GM23338 (cell line): ENCODE measurements at regions not wholly inside any gene's neighbourhood (a gene's known extent, or its start where the extent isn't known, plus 50 kb on each side); places are given as distances from the start of the nearest gene placed in this dataset.

ENCODE experiments used
- ATAC-seq: fragments of 200-7000 bp; cut with Tn5 transposase; 3 replicates; pipeline ENCODE4 v1.9.1; 2020
- DNase-seq: peaks from one replicate; pipeline ENCODE4 v3.0.0-alpha.2; 2015; ENCODE audit warnings: low spot score
- H2AFZ ChIP-seq: fragments of 200-600 bp; sonication (generic); 2 replicates; pipeline ENCODE4 v1.8.0; 2016; ENCODE audit warnings: antibody characterized with exemption, mild to moderate bottlenecking, moderate library complexity
- H3F3A ChIP-seq: fragments of 200-600 bp; sonication (generic); replicated peaks from 2 replicates; pipeline ENCODE4 v1.8.0; 2017; ENCODE audit warnings: antibody characterized with exemption, mixed run types, low read depth
- H3K27ac ChIP-seq: fragments of 200-600 bp; sonication (generic); 2 replicates; pipeline ENCODE4 v1.6.1; 2016; ENCODE audit warnings: low read depth
- H3K27me3 ChIP-seq: fragments of 200-600 bp; sonication (generic); 2 replicates; pipeline ENCODE4 v1.8.0; 2016; ENCODE audit warnings: mild to moderate bottlenecking, mixed run types, moderate library complexity; ENCODE audit not compliant: insufficient read depth
- H3K36me3 ChIP-seq: fragments of 200-600 bp; sonication (generic); 2 replicates; pipeline ENCODE4 v1.8.0; 2016; ENCODE audit warnings: mild to moderate bottlenecking; ENCODE audit not compliant: insufficient read depth
- H3K4me1 ChIP-seq: fragments of 200-600 bp; sonication (generic); 2 replicates; pipeline ENCODE4 v1.8.0; 2016; ENCODE audit warnings: mild to moderate bottlenecking, moderate library complexity; ENCODE audit not compliant: insufficient read depth
- H3K4me2 ChIP-seq: fragments of 200-600 bp; sonication (generic); 2 replicates; pipeline ENCODE4 v1.7.1; 2017; ENCODE audit warnings: mixed run types
- H3K4me3 ChIP-seq: fragments of 200-600 bp; sonication (generic); 2 replicates; pipeline ENCODE4 v1.6.1; 2016; ENCODE audit warnings: mixed run types
- H3K79me2 ChIP-seq: fragments of 200-600 bp; sonication (generic); replicated peaks from 2 replicates; pipeline ENCODE4 v1.8.0; 2017; ENCODE audit warnings: mild to moderate bottlenecking; ENCODE audit not compliant: insufficient read depth
- H3K9me2 ChIP-seq: fragments of 200-600 bp; sonication (generic); 2 replicates; pipeline ENCODE4 v1.8.0; 2017; ENCODE audit not compliant: insufficient read depth
- H4K20me1 ChIP-seq: fragments of 200-600 bp; sonication (generic); replicated peaks from 2 replicates; pipeline ENCODE4 v1.8.0; 2017; ENCODE audit warnings: mild to moderate bottlenecking; ENCODE audit not compliant: insufficient read depth
- H3K27ac Mint-ChIP-seq: 2 replicates; pipeline ENCODE4 v1.8.0; 2020; ENCODE audit warnings: inconsistent platforms, mild to moderate bottlenecking, moderate library complexity, mixed read lengths
- H3K27me3 Mint-ChIP-seq: 3 replicates; pipeline ENCODE4 v1.8.0; 2022; ENCODE audit warnings: low read depth, mild to moderate bottlenecking, moderate library complexity, mixed read lengths, inconsistent platforms; ENCODE audit not compliant: insufficient read depth, poor library complexity
- H3K36me3 Mint-ChIP-seq: 3 replicates; pipeline ENCODE4 v1.8.0; 2021; ENCODE audit warnings: low read depth, mild to moderate bottlenecking, inconsistent platforms, moderate library complexity, mixed read lengths
- H3K4me1 Mint-ChIP-seq: 3 replicates; pipeline ENCODE4 v1.8.0; 2020; ENCODE audit warnings: mild to moderate bottlenecking, inconsistent platforms, mixed read lengths
- H3K4me3 Mint-ChIP-seq: 3 replicates; pipeline ENCODE4 v1.8.0; 2021; ENCODE audit warnings: moderate library complexity, mild to moderate bottlenecking, inconsistent platforms, mixed read lengths
- H3K9me3 Mint-ChIP-seq: 3 replicates; pipeline ENCODE4 v1.8.0; 2020; ENCODE audit warnings: moderate library complexity, mild to moderate bottlenecking, inconsistent platforms, mixed read lengths
- CREB1 ChIP-seq: fragments of 250-450 bp; sonication (Bioruptor Pico); IDR thresholded peaks from 2 replicates; pipeline ENCODE4 v1.5.0; 2020; ENCODE audit warnings: low read depth, mild to moderate bottlenecking, moderate library complexity
- ETS1 ChIP-seq: IDR thresholded peaks from 2 replicates; pipeline ENCODE4 v1.6.1; 2016; ENCODE audit warnings: antibody characterized with exemption
- EZH2phosphoT487 ChIP-seq: fragments of 200-600 bp; sonication (generic); IDR thresholded peaks from one replicate; pipeline ENCODE4 v1.8.1; 2018; ENCODE audit warnings: antibody characterized with exemption; ENCODE audit not compliant: unreplicated experiment
- NANOG ChIP-seq: IDR thresholded peaks from 2 replicates; pipeline ENCODE4 v1.6.1; 2016; ENCODE audit warnings: antibody characterized with exemption, borderline replicate concordance
- STAT1 ChIP-seq: IDR thresholded peaks from one replicate; pipeline ENCODE4 v1.6.1; 2016; ENCODE audit warnings: antibody characterized with exemption; ENCODE audit not compliant: unreplicated experiment
- ZNF114 ChIP-seq: fragments of 250-450 bp; sonication (Bioruptor Pico); IDR thresholded peaks from 2 replicates; pipeline ENCODE4 v1.5.0; 2020; ENCODE audit warnings: mild to moderate bottlenecking, moderate library complexity
- TF ChIP-seq, protein P1 (sequence below), 2 experiments: fragments of 200-600 bp in 1 of 2; sonication (generic) in 1 of 2; conservative IDR thresholded peaks; 2 replicates each; pipeline versions ENCODE4 v1.5.1 to v1.6.1; 2016 to 2017; ENCODE audit warnings: antibody characterized with exemption in 2 of 2, low read depth in 2 of 2, mild to moderate bottlenecking in 2 of 2, moderate library complexity in 1 of 2
- TF ChIP-seq, protein P2 (sequence below): fragments of 250-450 bp; sonication (Bioruptor Pico); IDR thresholded peaks from 2 replicates; pipeline ENCODE4 v1.5.0; 2020; ENCODE audit warnings: mild to moderate bottlenecking, moderate library complexity

- H3K4me1 ChIP-seq, result no peaks in the 10 kb centered on the region
- no peaks in the 10 kb centered on the region for H3F3A ChIP-seq
- no peak overlapping the region for H3K4me3 ChIP-seq
- no peak overlapping the region for H3K4me2 ChIP-seq
- ATAC-seq (peak; percentile 56), DNase-seq (no peak)
- H3K27me3 ChIP-seq, result no peaks in the 10 kb centered on the region
- H3K27ac ChIP-seq, result peak overlapping the region; percentile 24; the same call in 1 of the 2 replicates
- no peaks in the 10 kb centered on the region for H3K9me2 ChIP-seq
- no peaks in the 10 kb centered on the region for H4K20me1 ChIP-seq
- 0 out of 2 replicates have a peak overlapping the region, but pooled peaks have one; percentile 53 for H2AFZ ChIP-seq
- H3K4me3 Mint-ChIP-seq, result no peak overlapping the region
- TF ChIP-seq ZNF114 (CRISPR knock-in tag) (no peak), STAT1 (no peak), ETS1 (no peak), CREB1 (CRISPR knock-in tag) (no peak), EZH2phosphoT487 (no peak), NANOG (no peak)
- TF ChIP-seq, protein P1, sequence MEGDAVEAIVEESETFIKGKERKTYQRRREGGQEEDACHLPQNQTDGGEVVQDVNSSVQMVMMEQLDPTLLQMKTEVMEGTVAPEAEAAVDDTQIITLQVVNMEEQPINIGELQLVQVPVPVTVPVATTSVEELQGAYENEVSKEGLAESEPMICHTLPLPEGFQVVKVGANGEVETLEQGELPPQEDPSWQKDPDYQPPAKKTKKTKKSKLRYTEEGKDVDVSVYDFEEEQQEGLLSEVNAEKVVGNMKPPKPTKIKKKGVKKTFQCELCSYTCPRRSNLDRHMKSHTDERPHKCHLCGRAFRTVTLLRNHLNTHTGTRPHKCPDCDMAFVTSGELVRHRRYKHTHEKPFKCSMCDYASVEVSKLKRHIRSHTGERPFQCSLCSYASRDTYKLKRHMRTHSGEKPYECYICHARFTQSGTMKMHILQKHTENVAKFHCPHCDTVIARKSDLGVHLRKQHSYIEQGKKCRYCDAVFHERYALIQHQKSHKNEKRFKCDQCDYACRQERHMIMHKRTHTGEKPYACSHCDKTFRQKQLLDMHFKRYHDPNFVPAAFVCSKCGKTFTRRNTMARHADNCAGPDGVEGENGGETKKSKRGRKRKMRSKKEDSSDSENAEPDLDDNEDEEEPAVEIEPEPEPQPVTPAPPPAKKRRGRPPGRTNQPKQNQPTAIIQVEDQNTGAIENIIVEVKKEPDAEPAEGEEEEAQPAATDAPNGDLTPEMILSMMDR (conservative IDR thresholded peaks at IDR 0.05; ENCODE audit: low read depth in 2 of 2), result no peak
- TF ChIP-seq, protein P2, sequence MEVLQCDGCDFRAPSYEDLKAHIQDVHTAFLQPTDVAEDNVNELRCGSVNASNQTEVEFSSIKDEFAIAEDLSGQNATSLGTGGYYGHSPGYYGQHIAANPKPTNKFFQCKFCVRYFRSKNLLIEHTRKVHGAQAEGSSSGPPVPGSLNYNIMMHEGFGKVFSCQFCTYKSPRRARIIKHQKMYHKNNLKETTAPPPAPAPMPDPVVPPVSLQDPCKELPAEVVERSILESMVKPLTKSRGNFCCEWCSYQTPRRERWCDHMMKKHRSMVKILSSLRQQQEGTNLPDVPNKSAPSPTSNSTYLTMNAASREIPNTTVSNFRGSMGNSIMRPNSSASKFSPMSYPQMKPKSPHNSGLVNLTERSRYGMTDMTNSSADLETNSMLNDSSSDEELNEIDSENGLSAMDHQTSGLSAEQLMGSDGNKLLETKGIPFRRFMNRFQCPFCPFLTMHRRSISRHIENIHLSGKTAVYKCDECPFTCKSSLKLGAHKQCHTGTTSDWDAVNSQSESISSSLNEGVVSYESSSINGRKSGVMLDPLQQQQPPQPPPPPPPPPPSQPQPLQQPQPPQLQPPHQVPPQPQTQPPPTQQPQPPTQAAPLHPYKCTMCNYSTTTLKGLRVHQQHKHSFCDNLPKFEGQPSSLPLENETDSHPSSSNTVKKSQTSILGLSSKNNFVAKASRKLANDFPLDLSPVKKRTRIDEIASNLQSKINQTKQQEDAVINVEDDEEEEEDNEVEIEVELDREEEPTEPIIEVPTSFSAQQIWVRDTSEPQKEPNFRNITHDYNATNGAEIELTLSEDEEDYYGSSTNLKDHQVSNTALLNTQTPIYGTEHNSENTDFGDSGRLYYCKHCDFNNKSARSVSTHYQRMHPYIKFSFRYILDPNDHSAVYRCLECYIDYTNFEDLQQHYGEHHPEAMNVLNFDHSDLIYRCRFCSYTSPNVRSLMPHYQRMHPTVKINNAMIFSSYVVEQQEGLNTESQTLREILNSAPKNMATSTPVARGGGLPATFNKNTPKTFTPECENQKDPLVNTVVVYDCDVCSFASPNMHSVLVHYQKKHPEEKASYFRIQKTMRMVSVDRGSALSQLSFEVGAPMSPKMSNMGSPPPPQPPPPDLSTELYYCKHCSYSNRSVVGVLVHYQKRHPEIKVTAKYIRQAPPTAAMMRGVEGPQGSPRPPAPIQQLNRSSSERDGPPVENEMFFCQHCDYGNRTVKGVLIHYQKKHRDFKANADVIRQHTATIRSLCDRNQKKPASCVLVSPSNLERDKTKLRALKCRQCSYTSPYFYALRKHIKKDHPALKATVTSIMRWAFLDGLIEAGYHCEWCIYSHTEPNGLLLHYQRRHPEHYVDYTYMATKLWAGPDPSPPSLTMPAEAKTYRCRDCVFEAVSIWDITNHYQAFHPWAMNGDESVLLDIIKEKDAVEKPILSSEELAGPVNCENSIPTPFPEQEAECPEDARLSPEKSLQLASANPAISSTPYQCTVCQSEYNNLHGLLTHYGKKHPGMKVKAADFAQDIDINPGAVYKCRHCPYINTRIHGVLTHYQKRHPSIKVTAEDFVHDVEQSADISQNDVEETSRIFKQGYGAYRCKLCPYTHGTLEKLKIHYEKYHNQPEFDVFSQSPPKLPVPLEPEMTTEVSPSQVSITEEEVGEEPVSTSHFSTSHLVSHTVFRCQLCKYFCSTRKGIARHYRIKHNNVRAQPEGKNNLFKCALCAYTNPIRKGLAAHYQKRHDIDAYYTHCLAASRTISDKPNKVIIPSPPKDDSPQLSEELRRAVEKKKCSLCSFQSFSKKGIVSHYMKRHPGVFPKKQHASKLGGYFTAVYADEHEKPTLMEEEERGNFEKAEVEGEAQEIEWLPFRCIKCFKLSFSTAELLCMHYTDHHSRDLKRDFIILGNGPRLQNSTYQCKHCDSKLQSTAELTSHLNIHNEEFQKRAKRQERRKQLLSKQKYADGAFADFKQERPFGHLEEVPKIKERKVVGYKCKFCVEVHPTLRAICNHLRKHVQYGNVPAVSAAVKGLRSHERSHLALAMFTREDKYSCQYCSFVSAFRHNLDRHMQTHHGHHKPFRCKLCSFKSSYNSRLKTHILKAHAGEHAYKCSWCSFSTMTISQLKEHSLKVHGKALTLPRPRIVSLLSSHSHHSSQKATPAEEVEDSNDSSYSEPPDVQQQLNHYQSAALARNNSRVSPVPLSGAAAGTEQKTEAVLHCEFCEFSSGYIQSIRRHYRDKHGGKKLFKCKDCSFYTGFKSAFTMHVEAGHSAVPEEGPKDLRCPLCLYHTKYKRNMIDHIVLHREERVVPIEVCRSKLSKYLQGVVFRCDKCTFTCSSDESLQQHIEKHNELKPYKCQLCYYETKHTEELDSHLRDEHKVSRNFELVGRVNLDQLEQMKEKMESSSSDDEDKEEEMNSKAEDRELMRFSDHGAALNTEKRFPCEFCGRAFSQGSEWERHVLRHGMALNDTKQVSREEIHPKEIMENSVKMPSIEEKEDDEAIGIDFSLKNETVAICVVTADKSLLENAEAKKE, result no peak
- H3K4me1 Mint-ChIP-seq, result peaks cover 13% of the 10 kb centered on the region
- peaks cover 7% of the 10 kb centered on the region; the same call in 2 of the 3 replicates for H3K9me3 Mint-ChIP-seq
- H3K79me2 ChIP-seq, result no peaks in the 10 kb centered on the region
- H3K36me3 Mint-ChIP-seq, result no peaks in the 10 kb centered on the region
- H3K36me3 ChIP-seq, result no peaks in the 10 kb centered on the region; the same call in 1 of the 2 replicates
- H3K27ac Mint-ChIP-seq, result no peak overlapping the region
- H3K27me3 Mint-ChIP-seq, result peaks cover 5% of the 10 kb centered on the region
These were observed 88.5 kb upstream of the SOD1 start for GRCh38 chr21:31570824-31571566.
